22Rv1 (cell line): ENCODE measurements at regions not wholly inside any gene's neighbourhood (a gene's known extent, or its start where the extent isn't known, plus 50 kb on each side); places are given as distances from the start of the nearest gene placed in this dataset.
"Not testable (repeated sequence)": the region's sequence is repeated elsewhere in the genome, so short reads cannot be mapped to it uniquely, and the experiment has no call there.

Experiments
- H3K27ac ChIP-seq: fragments of 450-650 bp; 2 replicates; pipeline ENCODE4 v1.5.1; 2017
- CTCF ChIP-seq: fragments of 450-650 bp; IDR thresholded peaks from 2 replicates; pipeline ENCODE4 v1.5.1; 2017; ENCODE audit warnings: mild to moderate bottlenecking
- ZFX ChIP-seq: fragments of 450-650 bp; IDR thresholded peaks from 2 replicates; pipeline ENCODE4 v1.6.1; 2017; ENCODE audit warnings: antibody characterized with exemption, borderline replicate concordance

GRCh38 chr4:187396106-187396505 is 599.5 kb upstream of the ZFP42 start:
- no peak overlapping the region for H3K27ac ChIP-seq
- TF ChIP-seq ZFX (no peak), CTCF (no peak)

- H3K27ac ChIP-seq: not testable (repeated sequence)
Observed at GRCh38 chr4:187408447-187408846, 587.1 kb upstream of the ZFP42 start.

- no peak overlapping the region for H3K27ac ChIP-seq
- TF ChIP-seq CTCF: no peak
- TF ChIP-seq ZFX: no peak
Observed at GRCh38 chr4:187413564-187414358, 581.8 kb upstream of the ZFP42 start.

- no peak overlapping the region for H3K27ac ChIP-seq
- TF ChIP-seq ZFX: no peak
- TF ChIP-seq CTCF: no peak
Observed at GRCh38 chr4:187414716-187415115, 580.9 kb upstream of the ZFP42 start.

GRCh38 chr4:187415231-187415630 is 580.3 kb upstream of the ZFP42 start:
- no peak for TF ChIP-seq CTCF
- TF ChIP-seq ZFX: no peak
- no peak overlapping the region for H3K27ac ChIP-seq

GRCh38 chr4:187416216-187416615 is 579.4 kb upstream of the ZFP42 start:
- no peak overlapping the region for H3K27ac ChIP-seq
- no peak for TF ChIP-seq ZFX
- TF ChIP-seq CTCF: no peak

- no peak for TF ChIP-seq ZFX
Observed at GRCh38 chr4:187417721-187418120, 577.9 kb upstream of the ZFP42 start.

GRCh38 chr4:187422655-187423054 is 572.9 kb upstream of the ZFP42 start:
- TF ChIP-seq CTCF (no peak), ZFX (no peak)
- no peak overlapping the region for H3K27ac ChIP-seq

More at GRCh38 chr4:187417721-187418120, 577.9 kb upstream of the ZFP42 start:
- no peak overlapping the region for H3K27ac ChIP-seq
